Sigmoid colon (tissue), 6 donors: ENCODE measurements at regions not wholly inside any gene's neighbourhood (a gene's known extent, or its start where the extent isn't known, plus 50 kb on each side); places are given as distances from the start of the nearest gene placed in this dataset.

Source experiments
- DNase-seq: peaks from one replicate; pipeline ENCODE4 v3.0.0-alpha.2; 2019
- H3K27ac ChIP-seq, 4 donors: fragments of 200-600 bp; sonication (generic); one replicate each; pipeline ENCODE4 v1.5.1; 2016 to 2019; ENCODE audit warnings: mild to moderate bottlenecking in 1 of 4
- H3K27me3 ChIP-seq, 3 donors: fragments of 200-600 bp; sonication (generic); one replicate each; pipeline ENCODE4 v1.5.1; 2019; ENCODE audit warnings: mild to moderate bottlenecking in 1 of 3
- H3K36me3 ChIP-seq, 4 donors: fragments of 200-600 bp; sonication (generic); one replicate each; pipeline ENCODE4 v1.5.1; 2016 to 2019
- H3K4me1 ChIP-seq, 4 donors: fragments of 200-600 bp; sonication (generic); one replicate each; pipeline ENCODE4 v1.5.1; 2017 to 2019
- H3K4me3 ChIP-seq, 4 donors: fragments of 200-600 bp; sonication (generic); one replicate each; pipeline ENCODE4 v1.5.1; 2017 to 2019; ENCODE audit warnings: mild to moderate bottlenecking in 2 of 4, moderate library complexity in 1 of 4
- H3K9me3 ChIP-seq, 4 donors: fragments of 200-600 bp in 3 of 4; sonication (generic) in 3 of 4; one replicate each; pipeline versions ENCODE4 v1.5.1 to v1.6.1; 2013 to 2019
- CTCF ChIP-seq, 4 experiments: fragments of 450-650 bp in 3 of 4; fragments of 200-600 bp in 1 of 4; IDR thresholded peaks; one replicate each; pipeline ENCODE4 v1.5.1; 2016 to 2019; ENCODE audit warnings: antibody characterized with exemption in 4 of 4, mild to moderate bottlenecking in 3 of 4, moderate library complexity in 2 of 4
- EP300 ChIP-seq, 4 donors: sonication (generic); formaldehyde crosslinking; IDR thresholded peaks; one replicate each; pipeline ENCODE4 v1.6.1; 2017; ENCODE audit warnings: antibody characterized with exemption in 4 of 4
- POLR2A ChIP-seq, 2 donors: fragments of 450-650 bp; IDR thresholded peaks; one replicate each; pipeline ENCODE4 v1.6.1; 2016; ENCODE audit warnings: antibody characterized with exemption in 2 of 2, mild to moderate bottlenecking in 2 of 2, moderate library complexity in 2 of 2
- POLR2AphosphoS5 ChIP-seq, 4 donors: sonication (generic); formaldehyde crosslinking; IDR thresholded peaks; one replicate each; pipeline ENCODE4 v1.6.1; 2017; ENCODE audit warnings: antibody characterized with exemption in 4 of 4
- WGBS, 2 donors: extraction: QIAGEN DNeasy Blood & Tissue Kit; methylation state at CpG; one replicate each; pipeline ENCODE4 v1.1.7; 2013; 5-methylcytosine and 5-hydroxymethylcytosine counted together
- intact Hi-C: fragments of 100-400 bp; cut with DNase I; formaldehyde crosslinking; loops from one replicate; pipeline ENCODE4 v1.15.1; 2023
- donor health status: healthy with polysubstance abuse.
- donor health status: healthy.

DNA sequence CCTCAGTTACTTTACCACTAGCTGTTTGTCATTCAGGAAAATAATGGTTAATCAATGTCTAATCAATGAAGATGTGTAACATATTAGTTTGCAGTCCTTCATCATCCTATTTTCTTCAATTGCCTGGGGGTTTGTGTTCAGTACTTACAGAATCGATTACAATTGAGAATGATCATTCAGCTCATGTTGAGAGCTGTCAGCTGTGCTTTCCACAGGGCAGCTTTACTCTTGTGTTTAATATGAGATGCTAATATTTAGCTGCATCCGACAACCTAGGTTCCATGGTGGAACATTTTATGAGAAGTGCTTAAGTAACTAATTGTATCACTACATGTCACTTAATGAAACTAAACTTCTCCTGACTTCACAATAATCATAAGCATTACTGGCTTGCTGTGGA lies 191.9 kb downstream of the GRB14 start:
- intact Hi-C loops = loop anchor here (5.0 kb wide), 1 partner anchor 1082 kb away; no protein-coding TSS in a partner anchor
- Histone ChIP-seq H3K4me1 (no peaks in the 10 kb centered on the region), H3K27ac (no peak overlapping the region), H3K9me3 (no peaks in the 10 kb centered on the region), H3K27me3 (no peaks in the 10 kb centered on the region), H3K4me3 (no peak overlapping the region), H3K36me3 (no peaks in the 10 kb centered on the region)
- no peak for DNase-seq
- WGBS, 2 donors = 66 to 77% methylated on average over 2 of the region's 2 CpGs
- TF ChIP-seq CTCF (IDR thresholded peaks at IDR 0.05) (no peak), POLR2AphosphoS5 (IDR thresholded peaks at IDR 0.05) (no peak), POLR2A (IDR thresholded peaks at IDR 0.05) (no peak), EP300 (IDR thresholded peaks at IDR 0.05) (no peak)

DNA sequence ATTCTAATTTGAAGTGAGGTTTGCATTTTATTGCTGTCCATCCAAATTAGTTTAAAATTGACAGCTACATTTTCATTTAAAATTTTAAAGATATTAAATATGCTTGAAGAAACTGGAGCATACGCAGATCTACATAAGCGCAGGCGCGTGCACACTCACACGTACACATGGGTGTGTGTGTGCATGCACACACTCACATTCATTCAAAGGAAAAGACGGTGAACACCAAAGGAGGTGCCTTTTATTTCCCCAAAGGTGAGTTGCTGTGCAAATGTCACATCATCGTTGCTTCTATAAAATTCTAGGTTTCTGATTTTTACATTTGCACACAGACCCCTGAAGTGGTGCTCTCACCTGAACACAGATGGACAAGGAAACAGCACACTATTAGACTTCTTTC lies 194.2 kb downstream of the GRB14 start:
- no peaks in the 10 kb centered on the region for H3K27me3 ChIP-seq
- TF ChIP-seq EP300 (IDR thresholded peaks at IDR 0.05) = no peak
- no peak for TF ChIP-seq CTCF (IDR thresholded peaks at IDR 0.05)
- no peak for TF ChIP-seq POLR2AphosphoS5 (IDR thresholded peaks at IDR 0.05)
- no peak for TF ChIP-seq POLR2A (IDR thresholded peaks at IDR 0.05)
- WGBS, 2 donors = 92 to 95% methylated on average over 7 of the region's 7 CpGs
- no peaks in the 10 kb centered on the region for H3K36me3 ChIP-seq
- no peaks in the 10 kb centered on the region for H3K4me1 ChIP-seq
- intact Hi-C loops = loop anchor here (5.0 kb wide), 1 partner anchor 1080 kb away; no protein-coding TSS in a partner anchor
- no peak for DNase-seq
- H3K9me3 ChIP-seq = no peaks in the 10 kb centered on the region
- H3K4me3 ChIP-seq = no peak overlapping the region
- no peak overlapping the region for H3K27ac ChIP-seq

GRCh38 chr2:164420787-164421186 lies 200.5 kb downstream of the GRB14 start:
- H3K27ac ChIP-seq = no peak overlapping the region
- H3K36me3 ChIP-seq = no peaks in the 10 kb centered on the region
- no peaks in the 10 kb centered on the region for H3K27me3 ChIP-seq
- H3K9me3 ChIP-seq = no peaks in the 10 kb centered on the region
- H3K4me3 ChIP-seq = no peak overlapping the region
- DNase-seq = no peak
- intact Hi-C loops = no loop called here
- WGBS, 2 donors = 87 to 90% methylated on average over 5 of the region's 5 CpGs
- H3K4me1 ChIP-seq = no peaks in the 10 kb centered on the region
- no peak for TF ChIP-seq POLR2AphosphoS5 (IDR thresholded peaks at IDR 0.05)
- TF ChIP-seq CTCF (IDR thresholded peaks at IDR 0.05) = no peak
- TF ChIP-seq EP300 (IDR thresholded peaks at IDR 0.05) = no peak
- TF ChIP-seq POLR2A (IDR thresholded peaks at IDR 0.05) = no peak

DNA sequence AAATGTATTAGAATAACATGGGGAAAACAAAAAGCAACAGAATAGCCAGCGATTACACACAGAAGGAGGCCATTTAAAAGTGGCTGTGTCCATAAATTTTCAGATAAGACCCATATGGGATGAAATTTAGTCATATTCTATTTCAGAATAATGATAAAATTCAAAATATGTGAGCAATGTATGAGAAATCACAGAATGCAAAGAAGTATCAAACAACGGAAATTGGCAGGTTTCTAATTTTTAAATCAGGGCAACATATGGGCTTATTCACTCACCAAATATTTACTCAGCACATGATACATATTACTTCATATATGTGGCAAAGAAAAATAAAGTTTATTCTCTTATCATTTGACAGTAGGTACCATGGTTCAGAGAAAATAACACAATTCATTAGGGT lies 208.5 kb downstream of the GRB14 start:
- H3K4me1 ChIP-seq = no peaks in the 10 kb centered on the region
- intact Hi-C loops = no loop called here

More for the DNA sequence above, 208.5 kb downstream of the GRB14 start:
- Histone ChIP-seq H3K4me3 (no peak overlapping the region), H3K9me3 (no peaks in the 10 kb centered on the region), H3K27me3 (no peaks in the 10 kb centered on the region), H3K36me3 (no peaks in the 10 kb centered on the region), H3K27ac (no peak overlapping the region)
- 71 to 87% methylated on average over 2 of the region's 2 CpGs for WGBS, 2 donors
- TF ChIP-seq EP300 (IDR thresholded peaks at IDR 0.05) (no peak), POLR2A (IDR thresholded peaks at IDR 0.05) (no peak), POLR2AphosphoS5 (IDR thresholded peaks at IDR 0.05) (no peak), CTCF (IDR thresholded peaks at IDR 0.05) (no peak)
- DNase-seq = no peak
